NCI-H1436 (cell line): ENCODE measurements at regions not wholly inside any gene's neighbourhood (a gene's known extent, or its start where the extent isn't known, plus 50 kb on each side); places are given as distances from the start of the nearest gene placed in this dataset.
"Not testable (repeated sequence)": the region's sequence is repeated elsewhere in the genome, so short reads cannot be mapped to it uniquely, and the experiment has no call there.

ENCODE experiments used
- DNase-seq: peaks from one replicate; lab custom pipeline; 2025; lab: John Stamatoyannopoulos, UW

GRCh38 chr1:229924639-229925038, 142.4 kb upstream of the GALNT2 start:
- no peak for DNase-seq

- DNase-seq: no peak
These were observed 138.3 kb upstream of the GALNT2 start for GRCh38 chr1:229928767-229929166.

DNA sequence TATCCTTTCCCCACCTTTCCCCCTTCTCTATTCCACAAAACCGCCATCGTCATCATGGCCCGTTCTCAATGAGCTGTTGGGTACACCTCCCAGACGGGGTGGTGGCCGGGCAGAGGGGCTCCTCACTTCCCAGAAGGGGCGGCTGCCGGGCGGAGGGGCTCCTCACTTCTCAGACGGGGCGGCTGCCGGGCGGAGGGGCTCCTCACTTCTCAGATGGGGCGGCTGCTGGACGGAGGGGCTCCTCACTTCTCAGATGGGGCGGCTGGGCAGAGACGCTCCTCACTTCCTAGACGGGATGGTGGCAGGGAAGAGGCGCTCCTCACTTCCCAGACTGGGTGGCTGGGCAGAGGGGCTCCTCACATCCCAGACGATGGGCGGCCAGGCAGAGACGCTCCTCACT, 135.3 kb upstream of the GALNT2 start:
- not testable (repeated sequence) for DNase-seq

DNA sequence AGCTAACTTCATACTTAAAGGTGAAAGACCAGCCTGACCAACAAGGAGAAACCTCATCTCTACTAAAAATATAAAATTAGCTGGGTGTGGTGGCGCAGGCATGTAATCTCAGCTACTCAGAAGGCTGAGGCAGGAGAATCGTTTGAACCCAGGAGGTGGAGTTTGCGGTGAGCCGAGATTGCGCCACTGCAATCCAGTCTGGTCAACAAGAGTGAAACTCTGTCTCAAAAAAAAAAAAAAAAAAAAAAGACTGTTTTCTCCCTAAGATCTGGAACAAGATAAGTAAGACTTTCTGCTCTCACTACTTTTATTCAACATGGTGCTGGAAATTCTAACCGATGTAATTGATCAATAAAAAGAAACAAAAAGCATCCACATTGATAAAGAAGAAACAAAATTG, 131.9 kb upstream of the GALNT2 start:
- not testable (repeated sequence) for DNase-seq

- DNase-seq: no peak
These were observed 128.5 kb upstream of the GALNT2 start for GRCh38 chr1:229938551-229938950.

DNA sequence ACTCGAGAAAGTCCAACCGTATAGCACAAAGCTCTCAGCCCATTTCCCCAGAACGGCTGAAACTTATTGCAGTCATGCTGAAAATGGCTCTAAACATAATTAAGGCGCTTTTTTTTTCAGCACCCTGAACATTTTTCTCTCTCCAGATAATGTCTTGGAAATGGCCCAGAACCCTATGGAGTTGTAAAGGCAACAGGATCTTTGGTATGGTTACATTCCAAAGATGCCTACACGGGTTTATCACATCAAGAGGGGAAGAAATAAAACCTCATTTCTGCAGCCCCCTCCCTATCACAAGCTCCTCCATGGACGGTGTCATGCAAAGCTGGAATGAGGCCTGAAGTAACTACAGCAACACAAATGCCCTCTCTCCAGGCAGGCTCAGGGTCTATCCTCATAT, 126.4 kb upstream of the GALNT2 start:
- no peak for DNase-seq

- DNase-seq: no peak
These were observed 125.9 kb upstream of the GALNT2 start for GRCh38 chr1:229941160-229941559.

GRCh38 chr1:229941831-229942230, 125.2 kb upstream of the GALNT2 start:
- DNase-seq: no peak

DNA sequence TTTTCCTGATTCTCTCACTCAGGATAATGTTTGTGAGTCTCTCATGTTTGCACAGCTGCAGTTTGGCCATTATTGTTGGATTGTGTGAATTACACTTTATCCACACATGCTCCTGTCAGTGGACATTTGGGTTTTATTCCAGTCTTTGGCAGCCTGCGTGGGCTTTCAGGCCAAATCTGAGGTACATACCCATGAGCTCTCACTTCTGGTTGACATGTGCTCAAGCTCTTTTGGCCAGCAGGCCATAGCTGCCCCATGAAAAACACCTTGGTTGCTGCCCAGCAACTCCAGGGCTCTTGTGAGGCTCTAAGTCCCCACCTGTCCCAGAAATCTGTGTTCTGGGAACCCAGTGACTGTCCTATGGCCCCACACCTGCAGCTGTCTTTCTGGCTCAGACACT, 124.5 kb upstream of the GALNT2 start:
- DNase-seq: no peak

- DNase-seq: no peak
These were observed 123.8 kb upstream of the GALNT2 start for GRCh38 chr1:229943148-229943714.

DNA sequence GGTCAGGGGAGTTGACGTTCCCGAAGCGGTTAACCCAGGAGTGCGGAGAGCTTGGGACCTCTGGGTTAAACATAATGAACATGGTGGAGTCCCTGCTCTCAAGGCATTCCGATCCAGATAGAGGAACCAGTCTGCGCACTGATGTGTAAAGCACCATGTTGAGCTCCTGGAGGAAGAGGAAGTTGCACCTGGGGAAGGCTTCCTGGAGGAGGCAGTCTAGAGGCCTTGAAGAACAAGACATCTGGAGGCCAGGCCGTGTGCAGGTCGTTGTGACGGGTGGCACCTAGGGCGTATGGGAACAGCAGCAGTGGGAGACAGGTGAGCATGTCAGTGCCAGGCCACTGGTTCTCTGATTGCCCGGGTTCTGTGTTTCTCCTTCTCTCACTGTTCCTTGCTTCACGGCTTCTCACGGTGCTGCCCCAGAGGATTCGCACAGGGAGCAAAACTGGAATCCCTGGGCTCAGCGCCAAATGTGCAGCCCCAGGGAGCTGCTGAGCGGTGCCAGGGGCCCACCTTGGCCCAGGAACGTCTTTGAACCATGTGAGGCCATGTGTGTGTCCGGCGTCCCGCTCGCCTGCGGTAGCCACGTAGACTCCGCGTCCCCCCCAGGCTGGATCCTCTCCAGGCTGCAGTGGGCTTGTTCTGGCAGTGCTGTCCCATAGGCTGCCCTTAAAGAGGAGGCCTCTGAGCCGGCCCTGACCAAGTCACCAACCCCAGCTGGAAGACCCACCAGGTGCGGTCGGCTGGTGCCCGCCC, 122.9 kb upstream of the GALNT2 start:
- DNase-seq: no peak

- DNase-seq: no peak
These were observed 121.2 kb upstream of the GALNT2 start for GRCh38 chr1:229945795-229946194.

- DNase-seq: no peak
These were observed 119.1 kb upstream of the GALNT2 start for GRCh38 chr1:229947968-229948367.

GRCh38 chr1:229948438-229948837, 118.6 kb upstream of the GALNT2 start:
- no peak for DNase-seq

GRCh38 chr1:229949500-229949899, 117.5 kb upstream of the GALNT2 start:
- no peak for DNase-seq

DNA sequence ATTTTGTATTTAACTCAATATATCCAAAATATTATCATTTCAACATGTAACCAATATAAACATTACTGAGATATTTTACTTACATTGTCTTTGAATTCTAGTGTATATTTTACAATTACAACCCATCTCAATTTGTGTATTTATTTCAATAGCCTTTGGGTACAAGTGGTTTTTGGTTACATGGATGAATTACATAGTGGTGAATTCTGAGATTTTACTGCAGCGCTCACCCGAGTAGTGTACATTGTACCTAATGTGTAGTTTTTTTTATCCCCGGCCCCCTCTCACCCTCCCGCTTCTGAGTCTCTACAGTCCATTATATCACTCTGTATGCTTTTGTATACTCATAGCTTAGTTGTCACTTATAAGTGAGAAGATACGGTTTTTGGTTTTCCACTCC, 117.0 kb upstream of the GALNT2 start:
- peak; percentile 48 for DNase-seq

DNA sequence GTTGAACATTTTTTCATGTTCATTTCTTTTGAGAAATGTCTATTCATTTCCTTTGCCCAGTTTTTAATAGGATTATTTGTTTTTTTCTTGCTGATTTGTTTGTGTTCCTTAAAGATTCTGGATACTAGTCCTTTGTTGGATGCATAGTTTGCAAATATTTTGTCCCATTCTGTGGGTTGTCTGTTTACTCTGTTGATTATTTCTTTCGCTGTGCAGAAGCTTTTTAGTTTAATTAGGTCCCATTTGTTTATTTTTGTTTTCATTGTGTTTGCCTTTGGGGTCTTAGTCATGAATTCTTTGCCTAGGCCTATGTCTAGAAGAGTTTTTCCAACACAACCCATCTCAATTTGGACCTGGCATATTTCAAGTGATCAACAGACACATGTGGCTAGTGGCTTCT, 116.1 kb upstream of the GALNT2 start:
- no peak for DNase-seq

DNA sequence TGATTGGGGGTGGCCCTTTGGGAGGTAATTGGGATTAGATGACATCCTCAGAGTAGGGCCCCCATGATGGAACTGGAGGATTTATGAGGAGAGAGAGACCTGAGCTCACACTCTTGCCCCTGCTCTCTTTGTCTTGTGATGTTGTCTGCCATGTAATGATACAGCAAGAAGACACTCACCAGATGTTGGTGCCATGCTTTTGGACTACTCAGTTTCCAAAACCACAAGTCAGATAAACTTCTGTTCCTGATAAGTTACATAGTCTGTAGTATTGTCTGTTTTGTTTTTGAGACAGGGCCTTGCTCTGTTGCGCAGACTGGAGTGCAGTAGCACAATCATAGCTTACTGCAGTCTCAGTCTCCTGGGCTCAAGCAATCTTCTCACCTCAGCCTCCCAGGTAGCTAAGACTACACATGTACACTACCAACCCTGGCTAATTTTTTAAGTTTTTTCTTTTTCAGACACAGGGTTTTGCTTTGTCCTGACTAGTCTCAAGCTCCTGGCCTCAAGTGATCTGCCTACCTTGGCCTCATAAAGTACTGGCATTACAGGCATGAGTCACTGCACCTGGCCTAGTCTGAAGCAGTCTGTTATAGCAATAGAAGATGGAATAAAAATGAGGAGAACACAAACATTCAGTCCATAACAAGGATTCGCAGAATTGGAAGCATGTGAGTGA, 115.0 kb upstream of the GALNT2 start:
- no peak for DNase-seq

DNA sequence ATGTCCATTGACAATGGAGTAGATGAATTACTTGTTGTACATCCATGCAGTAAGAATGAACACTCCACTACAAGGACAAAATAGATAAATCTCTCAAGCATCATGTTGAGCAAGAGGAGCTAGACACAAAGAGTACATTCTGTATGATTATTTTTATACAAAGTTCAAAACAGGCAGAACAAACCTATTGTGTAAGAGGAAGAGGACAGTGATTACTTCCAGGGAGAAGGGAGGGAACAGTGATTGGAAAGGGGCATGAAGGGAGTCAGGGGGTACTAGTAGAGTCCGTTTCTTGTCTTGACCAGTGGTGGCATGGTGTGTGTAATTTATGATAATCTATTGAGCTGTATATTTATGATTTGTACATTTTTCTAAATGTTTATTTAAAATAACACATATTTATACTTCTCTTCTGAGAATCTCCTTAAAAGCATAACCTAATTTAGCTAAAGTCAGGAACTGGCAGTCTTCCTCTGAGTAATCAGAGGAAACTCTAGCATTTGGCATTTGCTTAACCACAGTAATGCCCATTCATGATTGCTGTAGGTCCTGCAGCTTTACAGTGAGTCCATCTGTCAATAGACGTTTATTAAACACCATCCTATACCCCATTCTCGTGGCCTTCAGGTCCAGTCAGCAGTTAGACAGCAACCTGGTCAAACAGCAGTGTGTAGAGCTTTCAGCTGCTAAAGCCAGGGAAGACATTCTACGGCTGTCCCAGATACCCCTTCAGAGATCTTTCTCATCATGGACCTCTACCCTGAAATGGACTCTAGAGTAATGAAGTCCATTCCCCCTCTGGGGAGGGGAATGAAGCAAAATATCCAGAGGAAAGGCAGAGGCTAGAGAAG, 114.1 kb upstream of the GALNT2 start:
- no peak for DNase-seq

GRCh38 chr1:229953736-229954326, 113.2 kb upstream of the GALNT2 start:
- DNase-seq: no peak

- DNase-seq: no peak
These were observed 102.8 kb upstream of the GALNT2 start for GRCh38 chr1:229964281-229964680.

- no peak for DNase-seq
These were observed 96.3 kb upstream of the GALNT2 start for GRCh38 chr1:229970714-229971113.
